Stimulated activated CD4-positive, alpha-beta T cell treated with anti-CD3 and anti-CD28 coated beads, Interleukin-4, amount 100 ng/mL, for 4 hours (primary cell): ENCODE measurements at regions not wholly inside any gene's neighbourhood (a gene's known extent, or its start where the extent isn't known, plus 50 kb on each side); places are given as distances from the start of the nearest gene placed in this dataset.

Experiments used
- DNase-seq, 2 experiments: peaks; one replicate each; pipeline ENCODE4 v3.0.0-alpha.2; 2020

GRCh38 chr5:135246923-135247795 is 151.9 kb downstream of the MACROH2A1 start:
- DNase-seq: no peak

- DNase-seq: no peak
These were observed 152.5 kb downstream of the MACROH2A1 start for GRCh38 chr5:135246605-135246922.

DNA sequence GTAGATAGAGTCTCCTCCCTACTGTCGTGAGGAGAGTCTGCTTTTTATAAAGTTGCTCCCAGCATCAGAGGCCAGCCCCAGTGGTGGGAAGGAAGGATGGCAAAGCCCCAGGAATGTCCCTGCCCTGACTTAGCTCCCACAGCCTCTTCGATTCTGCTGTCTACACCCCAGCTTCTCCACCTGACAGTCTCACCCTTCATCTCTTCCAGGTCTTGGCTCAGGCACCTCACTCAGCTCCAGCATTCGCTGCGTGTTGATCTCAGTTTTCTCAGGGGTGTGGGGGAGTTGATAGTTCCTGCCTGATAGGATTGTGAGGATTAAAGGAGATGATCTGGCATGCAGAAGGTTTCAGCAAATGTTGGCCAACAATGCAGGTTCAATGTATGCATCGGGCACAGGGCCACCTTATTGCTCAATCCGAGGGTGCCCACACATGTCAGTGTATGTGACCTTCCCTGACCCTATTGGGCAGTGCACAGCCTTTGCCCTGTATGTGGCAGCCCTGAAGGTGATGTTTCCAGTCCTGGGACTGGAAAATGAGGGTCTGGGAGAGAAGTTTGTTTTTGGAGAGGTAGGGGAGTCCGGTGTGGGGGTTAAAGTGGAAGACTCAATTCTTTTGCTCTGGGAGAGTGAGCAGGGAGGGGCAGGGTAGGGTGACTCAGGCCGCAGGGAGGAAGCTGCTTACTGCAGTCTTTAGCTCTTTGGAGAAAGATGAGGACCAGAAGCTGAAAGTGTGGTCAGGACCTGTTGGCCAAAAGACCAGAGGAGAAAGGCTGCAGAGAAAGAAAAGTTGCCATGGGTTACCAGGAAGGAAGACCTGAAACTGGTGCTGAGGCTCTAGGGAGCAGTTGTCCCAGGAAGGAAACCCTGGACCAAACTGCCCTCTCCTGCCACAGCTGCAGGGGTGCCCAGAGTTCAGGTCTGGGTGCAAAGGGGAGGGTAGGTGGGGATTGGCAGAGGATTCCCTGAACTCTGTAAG is 153.2 kb downstream of the MACROH2A1 start:
- DNase-seq: no peak

DNA sequence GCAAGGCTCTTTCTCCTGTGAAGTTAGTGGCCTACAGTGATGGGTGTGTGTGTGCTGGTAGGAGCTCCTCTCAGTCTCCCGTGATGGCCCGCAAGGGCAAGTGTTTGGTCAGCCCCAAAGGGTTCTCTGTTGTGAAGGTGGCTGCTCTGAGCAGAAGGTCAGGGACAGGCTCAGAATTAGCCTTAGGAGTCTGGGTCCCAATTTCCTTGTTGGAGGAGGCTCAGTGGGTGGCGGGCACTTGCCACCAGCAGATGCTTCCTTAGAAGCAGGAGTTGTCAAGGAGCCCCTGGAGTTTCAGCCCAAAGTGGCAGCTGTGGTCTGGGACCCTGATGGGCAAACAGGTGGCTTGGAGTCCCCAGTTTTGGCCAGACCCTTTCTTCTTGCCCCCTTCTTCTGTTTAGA is 154.4 kb downstream of the MACROH2A1 start:
- DNase-seq: no peak

DNA sequence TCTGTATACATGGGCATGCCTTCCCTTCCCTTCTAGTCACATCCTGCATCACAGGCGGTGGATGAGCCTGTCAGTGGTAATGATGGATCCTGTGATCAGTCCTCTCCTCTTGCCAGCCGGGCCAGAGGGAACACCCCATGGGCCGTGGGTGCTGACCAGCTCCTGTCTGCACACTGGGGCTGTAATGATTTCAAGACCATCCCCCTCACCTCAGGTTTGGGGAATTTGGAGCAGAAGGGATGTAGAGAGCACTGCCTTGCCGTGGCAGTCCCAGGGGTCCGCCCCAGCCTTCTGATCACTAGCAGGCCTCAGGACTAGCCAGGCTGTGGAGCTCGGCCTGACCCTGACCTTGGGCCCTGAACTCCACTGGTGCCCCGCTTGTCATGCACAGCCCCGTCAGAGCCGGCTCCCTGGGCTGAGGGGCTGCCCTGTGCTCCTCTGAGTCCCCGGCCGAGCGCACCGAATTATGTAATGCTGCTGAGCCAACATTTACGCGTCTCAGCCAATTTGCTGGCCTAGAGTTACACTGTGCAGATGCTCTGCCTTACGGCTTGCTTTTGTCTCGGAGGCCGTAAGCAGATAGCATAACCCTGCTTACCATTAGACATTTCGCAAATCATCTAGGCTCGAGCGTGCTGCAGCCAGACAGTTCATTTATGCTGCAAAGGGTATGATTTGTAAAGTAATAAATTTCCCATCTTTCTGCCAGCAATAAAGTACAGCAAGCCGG is 155.3 kb downstream of the MACROH2A1 start:
- no peak for DNase-seq

- DNase-seq: no peak
These were observed 156.0 kb downstream of the MACROH2A1 start for GRCh38 chr5:135242866-135243555.

DNA sequence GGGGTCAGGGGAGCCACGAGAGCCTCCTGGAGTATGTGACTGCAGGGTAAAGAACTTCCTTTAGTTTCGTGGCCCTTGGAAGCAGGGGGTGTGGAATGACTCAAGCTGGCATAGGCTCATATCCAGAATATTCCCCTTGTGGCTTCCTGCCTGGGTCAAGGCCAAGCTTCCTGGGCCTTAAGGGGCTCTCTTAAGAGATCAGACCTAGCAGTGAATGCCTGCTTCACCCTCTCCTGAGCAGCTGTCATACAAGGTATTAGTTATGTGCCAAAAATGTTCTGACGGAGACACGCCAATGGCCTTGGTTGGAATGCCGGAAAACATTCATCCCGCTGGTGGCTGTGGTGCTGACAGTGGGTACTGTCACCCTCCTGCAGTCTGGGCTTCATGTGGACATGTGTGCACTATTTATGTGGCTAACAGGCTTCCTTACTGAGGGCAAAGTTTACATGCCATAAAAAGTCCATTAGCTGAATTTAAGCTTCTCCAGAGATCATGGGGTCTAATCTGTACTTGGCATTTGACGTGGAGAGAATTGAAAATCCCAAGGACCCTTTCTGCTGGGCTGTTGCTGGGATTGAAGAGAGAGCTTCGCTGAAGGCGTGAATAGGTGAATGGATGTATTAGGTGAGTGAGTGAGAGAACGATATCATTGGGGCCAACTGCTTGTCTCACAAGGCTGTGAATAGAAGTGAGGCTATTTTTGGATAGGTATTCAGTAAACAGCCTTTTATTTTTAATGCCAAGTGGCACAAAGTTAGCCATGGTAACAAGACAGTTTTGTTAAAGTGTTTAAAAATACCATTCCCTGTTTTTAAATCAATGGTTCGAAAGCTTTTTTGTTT is 156.8 kb downstream of the MACROH2A1 start:
- DNase-seq: no peak

- no peak for DNase-seq
These were observed 157.5 kb downstream of the MACROH2A1 start for GRCh38 chr5:135241536-135241935.

DNA sequence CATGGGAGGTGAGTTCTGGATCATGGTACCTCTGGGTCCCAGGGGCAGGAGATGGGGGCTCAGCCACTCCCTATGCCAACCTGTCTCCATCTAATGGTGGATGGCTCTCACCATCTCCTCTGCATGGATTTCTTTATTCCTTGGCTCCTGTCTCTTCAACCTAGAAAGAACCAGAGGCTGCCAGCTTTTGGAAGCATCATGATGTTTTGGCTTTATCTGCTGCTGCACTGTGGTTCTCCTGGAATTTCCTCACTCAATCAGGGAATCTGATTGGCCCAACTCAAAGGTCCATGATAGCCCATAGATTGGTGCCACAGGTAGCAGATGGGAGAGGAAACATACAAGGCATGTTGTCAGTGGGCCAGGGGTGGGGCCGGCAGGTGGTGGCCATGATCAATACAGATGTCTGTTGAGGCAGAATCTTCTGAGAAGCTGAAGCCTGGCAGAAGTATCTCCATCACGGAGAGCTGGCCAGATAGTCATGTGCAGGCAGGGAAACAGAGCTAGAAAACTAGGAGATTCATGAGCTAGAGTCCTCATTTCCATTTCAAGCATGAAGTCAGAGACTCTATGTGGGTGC is 158.2 kb downstream of the MACROH2A1 start:
- no peak for DNase-seq

GRCh38 chr5:135240283-135240633 is 158.8 kb downstream of the MACROH2A1 start:
- no peak for DNase-seq

DNA sequence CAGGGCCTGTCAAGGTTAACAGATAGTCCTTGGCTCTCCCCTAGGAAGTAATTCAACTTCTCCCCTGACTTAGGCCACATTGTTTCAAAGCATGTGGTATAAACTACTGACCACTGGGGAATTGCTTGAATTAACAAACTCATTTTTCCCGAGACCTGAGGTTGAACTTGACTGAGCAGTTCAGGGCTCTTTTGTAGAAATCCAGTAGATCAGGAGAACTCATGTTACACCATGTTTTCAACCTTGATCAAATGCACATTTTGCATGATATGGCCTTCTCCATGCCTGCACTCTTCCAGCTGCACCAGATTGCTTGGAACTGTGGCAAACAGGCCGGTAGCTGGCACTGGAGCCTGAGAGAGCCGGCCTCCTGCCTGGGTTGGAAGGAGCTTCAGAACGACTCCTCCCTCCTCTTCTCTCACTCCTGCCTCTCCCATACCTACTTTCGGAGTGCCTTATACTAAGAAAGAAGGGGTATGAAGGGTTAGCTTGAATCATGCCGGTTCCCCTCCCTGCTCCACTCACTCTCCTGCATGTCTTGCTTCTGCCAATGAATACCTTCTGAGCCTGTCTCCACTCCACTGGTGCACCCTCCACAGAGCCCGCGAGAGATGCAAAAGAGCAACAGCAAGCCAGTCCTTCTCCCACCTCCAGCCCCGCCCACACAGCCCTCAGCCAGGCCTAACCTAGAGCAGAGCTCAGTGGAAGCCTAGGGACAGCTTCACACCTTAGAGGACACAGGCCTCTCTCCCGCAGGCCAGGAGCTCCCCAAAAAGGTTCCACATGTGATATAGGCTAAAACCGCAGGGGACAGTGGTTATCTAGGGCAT is 159.4 kb downstream of the MACROH2A1 start:
- no peak for DNase-seq

DNA sequence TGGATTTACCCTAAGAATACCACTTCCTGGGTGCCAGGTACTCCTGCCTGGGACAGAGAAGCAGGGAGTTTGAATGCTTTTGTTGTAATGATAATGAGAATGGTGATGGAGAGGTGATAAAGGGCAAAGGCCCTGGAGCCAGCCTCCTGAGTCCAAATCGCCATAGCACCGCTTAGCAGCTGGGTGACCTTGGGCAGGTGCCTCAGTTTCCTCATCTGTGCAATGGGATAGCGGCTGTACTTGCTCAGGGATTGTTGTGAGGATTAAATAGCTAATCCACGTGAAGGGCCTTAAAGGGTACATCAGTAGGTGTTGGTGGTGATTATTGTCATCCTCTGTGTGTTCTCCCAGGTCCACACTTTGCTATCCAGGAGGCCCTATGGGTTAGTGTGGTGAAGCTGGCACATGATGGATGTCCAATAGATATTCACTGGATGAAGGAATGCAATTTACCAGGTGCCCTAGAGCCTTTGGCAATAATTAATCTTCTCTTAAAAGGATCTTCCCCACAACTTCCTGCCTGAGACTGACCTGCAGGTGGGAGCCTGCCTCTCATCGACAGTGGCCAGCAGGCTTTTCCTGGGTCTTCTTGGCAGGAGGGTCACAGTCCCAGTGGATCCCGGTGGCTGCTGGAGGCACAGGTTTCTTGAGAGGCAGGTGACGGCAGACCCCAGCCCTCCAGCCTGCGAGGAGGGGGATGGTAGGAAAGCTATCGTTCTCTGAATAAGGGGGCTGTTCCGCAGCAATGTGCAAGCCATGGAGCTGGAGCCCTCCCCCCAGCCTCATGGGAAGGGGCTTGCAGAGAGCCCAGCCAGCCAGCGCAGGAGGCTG is 160.2 kb downstream of the MACROH2A1 start:
- DNase-seq: no peak

GRCh38 chr5:135237748-135238103 is 161.3 kb downstream of the MACROH2A1 start:
- DNase-seq: no peak

DNA sequence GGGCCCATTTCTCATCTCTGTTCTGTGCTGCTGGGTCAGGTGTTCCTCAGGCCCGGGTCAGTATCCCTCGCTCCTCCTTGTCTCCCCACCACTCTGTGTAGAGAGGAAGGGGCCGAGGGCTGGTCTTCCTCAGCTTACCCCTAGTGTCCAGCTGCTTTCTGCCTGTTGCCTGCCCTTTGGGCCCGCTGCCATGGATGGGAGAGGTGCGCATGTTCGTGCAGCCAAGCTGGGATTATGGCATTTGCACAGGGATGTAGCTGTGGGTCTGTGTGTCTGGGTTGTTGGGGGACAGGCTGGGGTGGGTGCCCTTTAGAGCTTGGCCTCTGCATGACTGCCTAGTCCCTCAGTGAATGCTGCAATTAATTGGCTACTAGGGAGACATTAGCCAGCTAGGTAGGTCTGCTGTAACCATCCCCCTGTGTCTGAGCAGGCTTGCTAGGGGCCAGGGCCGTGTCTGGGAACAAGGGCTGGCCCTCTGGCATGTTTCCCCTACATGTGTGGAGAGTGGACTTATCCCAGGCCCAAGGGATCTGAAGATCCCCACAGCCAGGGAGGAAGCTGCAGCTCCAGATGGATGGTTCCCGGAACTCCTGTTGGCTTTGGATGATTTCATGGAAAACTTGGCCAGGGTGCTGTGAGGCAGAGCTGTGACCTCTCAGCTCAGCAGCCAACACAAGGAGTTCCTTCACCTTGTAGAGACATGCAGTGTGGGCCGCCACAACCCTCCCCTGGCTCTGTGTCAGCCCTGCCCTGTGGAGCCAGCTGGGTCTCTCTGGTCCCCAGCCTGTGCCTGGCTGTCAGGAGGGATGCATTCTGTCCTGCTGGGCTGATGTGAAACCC is 161.9 kb downstream of the MACROH2A1 start:
- no peak for DNase-seq

DNA sequence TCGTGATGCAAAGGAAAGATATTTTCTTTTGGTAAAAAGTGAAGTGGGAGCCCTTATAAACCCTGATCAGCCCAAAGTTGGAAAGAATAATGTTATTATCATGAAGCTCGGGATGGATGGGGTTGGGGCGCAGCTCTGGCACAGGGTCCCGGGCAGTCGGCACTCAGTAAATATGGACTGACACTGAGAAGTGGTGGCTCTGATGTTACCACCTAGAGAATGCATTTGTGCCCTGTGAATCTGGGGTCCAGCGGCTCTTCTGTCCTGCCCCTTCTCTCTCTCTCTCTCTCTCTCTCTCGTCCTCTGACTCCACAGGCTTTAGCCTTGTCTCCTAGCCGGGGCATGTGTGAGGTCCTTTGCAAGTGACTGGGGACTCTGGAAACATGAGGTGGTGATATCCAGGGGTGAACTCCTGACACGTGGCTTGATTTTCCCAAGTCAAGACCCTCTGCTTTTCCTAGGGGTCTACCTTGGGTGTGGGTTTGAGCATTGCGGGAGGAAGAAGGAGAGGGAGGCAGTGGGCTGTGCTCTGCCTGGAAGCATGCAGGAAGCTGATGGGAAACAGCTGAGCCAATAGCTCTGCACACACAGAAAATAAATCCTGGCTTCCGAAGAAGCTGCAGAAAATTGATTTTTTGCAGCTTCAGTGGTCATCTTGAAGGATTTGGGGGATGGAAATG is 162.7 kb downstream of the MACROH2A1 start:
- no peak for DNase-seq

GRCh38 chr5:135235551-135236227 is 163.3 kb downstream of the MACROH2A1 start:
- DNase-seq: no peak

- DNase-seq: no peak
These were observed 164.2 kb downstream of the MACROH2A1 start for GRCh38 chr5:135234666-135235401.
